HK-2 (cell line): ENCODE measurements at regions not wholly inside any gene's neighbourhood (a gene's known extent, or its start where the extent isn't known, plus 50 kb on each side); places are given as distances from the start of the nearest gene placed in this dataset.

Experiments
- DNase-seq: peaks from one replicate; pipeline ENCODE4 v3.0.0-alpha.2; 2018; ENCODE audit not compliant: unreplicated experiment

DNA sequence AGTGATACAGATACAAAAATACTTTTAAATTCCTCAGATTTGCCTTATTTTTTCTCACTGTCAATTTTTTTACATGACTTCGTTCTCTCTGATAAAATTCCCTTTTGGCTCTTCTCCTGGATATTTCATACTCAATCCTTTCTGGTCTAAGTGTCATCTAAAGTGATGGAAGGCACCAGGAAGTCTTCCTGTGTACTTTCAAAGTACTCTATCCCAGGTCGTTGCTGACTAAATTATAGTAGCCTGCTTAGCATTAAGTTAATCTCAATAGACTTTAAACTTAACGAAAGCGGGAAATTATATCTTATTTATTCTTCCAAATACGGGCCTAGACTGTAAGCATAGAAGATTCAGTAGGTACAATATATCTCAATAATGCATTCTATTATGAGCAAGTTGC lies 67.8 kb downstream of the CASP12 start:
- DNase-seq: no peak

DNA sequence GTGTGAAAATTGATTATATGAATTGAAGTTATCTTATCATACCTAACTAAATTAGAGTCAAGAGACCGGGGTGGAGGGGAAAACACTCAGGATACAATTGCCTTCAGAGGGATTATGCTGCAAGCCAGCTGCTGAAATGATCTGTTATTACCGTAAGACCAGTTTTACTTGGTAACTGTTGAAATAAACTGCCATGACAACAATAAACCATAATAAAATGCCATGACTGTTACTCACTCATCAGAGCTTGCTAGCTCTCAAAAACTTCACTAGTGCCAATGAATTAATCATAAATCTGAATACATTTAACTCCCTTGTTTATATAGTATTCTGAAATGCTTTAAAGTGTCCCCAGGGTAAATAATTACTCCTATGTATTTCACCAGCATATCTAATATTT lies 68.2 kb downstream of the CASP12 start:
- no peak for DNase-seq

DNA sequence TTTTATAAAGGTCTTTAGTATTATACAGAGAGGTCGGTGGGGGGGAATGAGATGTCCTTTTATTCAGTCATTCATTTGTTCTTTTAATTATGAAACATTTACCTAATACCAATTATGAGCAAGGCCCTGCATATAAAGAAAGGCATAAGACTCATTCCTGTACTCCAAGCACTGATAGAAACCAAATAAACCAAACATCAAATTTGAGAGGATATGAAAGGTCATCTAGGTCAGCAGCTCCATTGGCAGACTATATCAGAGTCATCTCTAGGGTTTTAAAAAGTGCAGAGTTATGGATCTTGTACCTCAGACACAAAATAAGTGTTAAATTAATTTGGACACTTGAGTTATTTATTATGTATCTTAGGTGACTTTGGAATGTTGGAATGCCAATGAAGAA lies 71.5 kb downstream of the CASP12 start:
- DNase-seq: no peak

DNA sequence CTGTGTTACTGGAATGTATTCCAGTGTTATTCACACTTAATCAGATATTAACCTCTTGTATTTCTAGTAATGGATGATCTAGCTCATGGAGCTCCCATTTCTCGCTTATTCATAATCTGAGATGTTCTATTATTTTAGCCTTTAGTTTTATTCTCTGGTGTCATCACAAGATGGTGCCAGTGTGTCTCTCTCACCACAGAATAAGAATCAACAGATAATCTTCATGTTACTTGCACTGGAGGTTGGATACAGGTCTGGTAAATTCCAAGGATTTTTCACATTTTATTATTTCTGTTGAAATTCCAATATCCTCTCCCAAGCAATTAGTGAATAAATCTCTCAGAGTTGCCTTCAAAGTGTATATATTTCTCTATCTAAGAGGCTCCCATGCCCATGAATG lies 74.6 kb downstream of the CASP12 start:
- no peak for DNase-seq

DNA sequence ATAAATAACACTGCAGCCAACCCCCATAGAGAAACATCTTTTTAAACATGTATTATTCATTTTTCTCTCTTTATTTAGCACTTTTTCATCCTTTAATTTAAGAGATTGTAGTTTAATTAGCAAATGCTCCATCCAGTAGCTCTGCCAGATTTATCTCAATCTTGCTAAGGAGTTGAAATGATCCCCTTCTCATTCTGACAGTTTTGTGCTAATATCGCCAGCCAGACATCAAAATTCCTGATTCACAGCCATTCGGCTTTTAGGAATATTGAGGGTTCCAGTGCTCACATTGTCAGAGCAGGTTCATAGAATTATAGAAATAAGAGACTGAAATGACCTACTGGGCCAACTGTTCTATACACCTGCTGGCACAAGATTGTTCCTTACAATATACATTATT lies 77.8 kb downstream of the CASP12 start:
- DNase-seq: no peak

DNA sequence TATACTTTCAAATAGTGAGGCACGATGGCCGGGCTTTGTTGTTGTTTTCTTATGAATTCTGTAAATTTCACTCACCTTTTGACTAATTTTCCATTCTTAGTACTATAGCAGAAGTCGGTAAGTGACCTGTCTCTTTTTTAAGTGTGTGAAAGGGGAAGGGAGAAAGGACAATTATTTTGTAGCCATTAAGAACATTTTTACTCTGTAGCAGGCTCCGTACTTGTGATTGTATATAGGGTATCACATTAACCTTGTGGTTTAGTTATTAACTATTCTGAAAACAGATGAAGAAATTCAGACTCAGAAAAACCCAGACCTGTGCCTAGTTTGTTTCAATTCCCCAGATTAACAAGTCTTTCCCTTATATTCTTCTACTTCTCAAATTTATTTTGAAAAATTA lies 78.7 kb downstream of the CASP12 start:
- DNase-seq: no peak

DNA sequence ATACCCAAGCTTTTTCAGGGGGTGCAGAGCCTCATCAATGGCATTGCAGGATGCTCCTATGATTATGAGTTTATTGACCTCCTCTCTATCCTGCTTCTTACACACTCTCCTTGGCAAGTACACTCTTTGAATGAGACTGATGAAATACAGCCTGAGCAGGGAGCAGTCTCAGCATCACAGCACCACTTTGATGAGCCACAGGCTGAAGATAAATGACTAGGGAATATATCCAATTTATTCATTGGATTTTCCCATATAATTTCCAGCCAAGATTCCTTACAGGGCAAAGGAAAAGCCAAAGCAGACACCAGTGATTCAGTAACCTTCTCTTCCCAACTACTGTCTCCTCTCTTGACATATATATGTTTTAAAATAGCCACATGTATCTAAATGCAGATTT lies 79.2 kb downstream of the CASP12 start:
- no peak for DNase-seq

DNA sequence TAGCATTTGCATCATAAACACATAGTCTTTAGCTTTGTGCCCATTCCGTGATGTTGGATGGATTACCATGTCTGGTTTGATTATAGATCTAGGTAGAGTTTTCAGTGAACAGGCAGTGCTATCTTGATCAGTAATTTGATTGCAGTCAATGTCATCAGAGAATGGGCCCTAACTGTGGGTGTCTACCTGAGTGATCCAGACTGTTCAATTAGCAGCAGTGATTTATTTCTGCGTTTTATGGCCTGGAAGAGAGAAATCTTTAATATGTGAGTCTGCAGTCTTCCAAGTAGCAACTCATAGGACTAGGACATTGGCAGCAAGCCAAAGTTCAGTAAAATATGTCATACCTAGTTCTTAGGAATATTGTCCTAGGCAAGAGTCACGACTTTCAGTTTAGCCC lies 80.3 kb downstream of the CASP12 start:
- DNase-seq: no peak

DNA sequence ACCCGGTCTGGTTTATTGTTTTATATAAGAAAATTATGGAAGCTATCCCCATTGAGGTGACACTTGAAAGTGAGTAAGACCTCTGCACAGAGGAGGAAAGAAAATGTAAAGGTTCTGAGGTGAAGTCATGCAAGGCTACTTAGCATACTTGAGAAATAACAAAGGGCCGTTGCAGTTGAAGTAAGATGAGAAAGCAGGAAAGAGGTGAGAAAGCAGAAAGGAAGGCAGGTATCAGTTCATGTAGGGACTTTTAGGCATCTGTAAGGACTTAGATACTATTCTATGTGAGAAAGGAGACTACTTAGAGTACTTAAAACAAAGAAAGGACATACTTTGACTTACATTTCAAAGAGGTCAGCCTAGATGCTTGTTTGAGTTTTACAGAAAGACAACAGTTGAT lies 84.7 kb downstream of the CASP12 start:
- no peak for DNase-seq

DNA sequence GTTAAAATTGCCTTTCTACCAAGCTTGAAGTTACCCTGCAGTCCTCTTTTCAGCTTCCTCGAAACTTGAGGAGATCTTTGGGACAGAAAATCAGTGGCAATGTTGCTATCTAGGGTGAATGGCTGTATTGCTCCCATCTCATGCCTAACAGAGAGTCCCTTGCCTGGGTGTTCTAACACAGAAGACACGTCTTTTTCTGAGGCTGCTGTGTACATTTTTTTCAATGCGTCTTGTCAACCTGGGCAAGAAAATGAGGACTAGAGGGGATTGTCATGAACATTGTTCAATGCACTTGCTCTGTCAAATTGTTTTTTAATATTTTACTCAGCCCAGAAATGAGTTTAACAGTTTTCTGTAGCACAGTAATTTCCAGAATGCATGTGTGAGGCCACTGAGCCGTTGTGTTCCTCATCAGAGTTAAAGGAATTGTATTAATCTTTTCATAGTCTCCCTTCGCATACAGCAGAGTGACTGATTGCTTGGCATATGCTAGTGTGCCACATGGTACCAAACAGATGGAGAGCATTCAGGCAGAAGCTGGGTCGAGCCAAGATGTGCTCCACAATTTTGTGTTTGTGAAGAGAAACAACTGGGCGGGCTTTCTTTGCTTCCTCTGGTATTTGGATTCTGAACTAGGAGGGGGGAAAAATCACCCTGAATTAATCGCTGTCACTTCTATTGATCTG lies 86.0 kb downstream of the CASP12 start:
- DNase-seq: no peak

DNA sequence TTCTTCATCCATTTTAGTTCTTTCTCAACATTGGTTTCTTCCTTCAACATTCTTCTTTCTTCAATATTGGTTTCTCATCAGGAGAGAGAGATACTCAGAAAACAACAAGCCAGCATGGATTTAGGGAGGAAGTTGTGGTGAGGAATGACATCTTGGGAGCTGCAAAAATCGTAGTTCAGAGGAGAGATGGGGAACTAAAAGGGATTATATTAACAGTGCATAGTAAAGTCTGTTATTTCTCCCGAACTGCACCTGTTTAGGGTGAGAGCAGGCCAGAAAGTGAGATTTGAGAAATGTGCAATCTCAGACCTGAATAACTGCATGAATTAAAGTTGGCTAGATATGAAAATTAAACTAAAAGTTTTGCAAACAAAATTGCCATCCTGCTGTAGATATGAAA lies 94.5 kb downstream of the CASP12 start:
- DNase-seq: no peak

DNA sequence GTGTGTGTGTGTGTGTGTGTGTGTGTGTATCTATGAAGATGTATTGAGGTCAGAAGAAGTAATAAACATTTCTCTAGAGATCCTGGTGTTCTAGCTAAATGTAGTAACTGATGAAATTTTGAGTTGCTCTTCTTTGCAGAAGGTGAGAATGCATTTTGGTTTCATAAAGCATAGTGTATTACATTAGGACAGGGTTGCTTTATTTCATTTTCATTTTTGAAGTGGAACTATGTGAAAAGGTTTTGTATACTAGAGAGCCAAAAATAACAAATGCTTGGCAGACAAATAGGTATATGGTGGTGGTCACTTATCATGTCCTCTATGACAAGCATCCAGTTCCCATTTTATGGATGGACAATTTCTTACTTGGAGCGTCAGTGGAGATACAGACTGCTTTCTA lies 99.0 kb downstream of the CASP12 start:
- DNase-seq: no peak

DNA sequence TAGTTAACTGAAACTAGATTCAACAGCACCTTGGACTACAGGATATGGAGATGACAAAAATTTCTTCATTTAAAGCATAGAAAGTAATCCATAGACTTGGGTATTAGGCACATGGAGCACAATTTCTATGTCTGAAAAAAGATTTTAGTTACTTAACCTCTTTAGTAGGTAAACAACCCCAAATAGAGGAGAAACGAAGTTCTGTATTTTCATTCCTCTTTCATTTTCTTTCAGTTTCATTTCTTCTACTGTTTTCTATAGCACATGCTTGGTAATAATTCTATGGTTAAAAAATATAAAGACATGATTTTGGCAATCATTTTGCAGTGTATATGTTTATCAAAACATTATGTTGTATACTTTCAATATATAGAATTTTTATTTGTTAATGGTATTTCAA lies 99.5 kb downstream of the CASP12 start:
- DNase-seq: no peak

DNA sequence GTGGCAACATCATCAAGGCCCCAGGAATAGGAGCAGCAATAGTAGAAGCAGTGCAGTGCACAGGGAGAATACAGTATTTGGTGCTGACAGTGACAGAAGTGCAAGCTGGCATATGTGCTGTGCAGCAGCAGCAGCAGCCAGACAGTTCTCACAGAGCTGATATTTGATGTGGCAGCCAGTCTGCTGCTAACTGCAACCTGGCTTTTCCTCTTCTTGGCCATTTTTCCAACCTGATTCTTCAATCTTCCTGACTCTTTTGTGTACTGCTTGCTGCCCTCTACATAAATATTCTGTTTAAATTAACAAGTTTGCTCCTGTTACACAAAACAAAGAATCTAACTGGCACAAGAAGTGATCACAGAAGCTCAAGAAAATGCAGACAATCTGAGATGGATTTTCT lies 102.0 kb downstream of the CASP12 start:
- no peak for DNase-seq

DNA sequence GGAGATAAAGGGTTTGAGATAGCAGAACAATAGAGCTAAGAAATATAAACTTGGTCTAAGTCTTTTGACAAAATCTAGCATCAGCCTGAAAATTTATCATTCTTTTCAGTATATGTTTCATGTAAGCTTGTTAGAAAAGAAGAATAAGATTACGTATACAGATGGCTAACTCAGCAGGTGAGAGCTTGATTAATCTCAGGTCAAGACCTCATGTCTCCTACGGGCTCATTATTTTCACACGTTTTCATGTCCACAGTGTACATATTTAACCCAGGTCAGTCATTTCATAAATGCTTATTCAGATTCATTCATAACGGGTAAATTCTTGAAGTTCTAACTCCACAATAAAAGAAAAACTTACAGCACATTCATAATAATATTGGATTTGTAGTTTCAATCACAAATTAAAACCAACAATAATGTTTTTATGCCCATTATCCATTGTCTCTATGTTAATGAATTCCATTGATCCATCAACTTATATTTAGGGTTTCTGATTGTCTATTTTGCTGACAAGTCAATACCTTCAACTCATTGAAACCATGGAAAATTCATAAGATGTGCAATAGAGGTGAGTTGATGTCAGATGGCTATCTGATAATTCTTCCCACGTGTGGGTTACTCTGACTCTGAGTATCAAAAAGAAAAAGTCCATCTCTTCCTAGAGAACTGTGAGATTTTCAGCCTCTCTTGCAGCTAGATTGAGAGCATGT lies 102.6 kb downstream of the CASP12 start:
- DNase-seq: no peak

DNA sequence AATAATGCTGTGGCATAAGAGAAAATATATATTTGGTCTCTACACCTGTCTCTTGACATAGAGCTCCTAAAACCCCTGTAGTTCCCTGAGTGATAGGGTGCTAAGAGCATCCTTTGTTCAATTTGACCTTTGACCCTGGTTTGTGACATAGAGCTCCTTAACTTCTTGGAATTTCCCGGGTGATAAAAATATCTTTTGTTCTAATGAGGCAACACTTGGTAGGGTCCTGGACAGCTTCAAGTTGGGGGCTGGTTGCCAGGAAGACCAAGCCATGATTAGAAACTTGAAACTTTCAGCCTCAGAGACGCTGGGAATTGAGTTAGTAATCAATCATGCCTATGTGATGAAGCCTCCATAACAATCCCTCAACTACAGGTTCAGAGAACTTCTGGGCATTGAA lies 105.4 kb downstream of the CASP12 start:
- DNase-seq: no peak

DNA sequence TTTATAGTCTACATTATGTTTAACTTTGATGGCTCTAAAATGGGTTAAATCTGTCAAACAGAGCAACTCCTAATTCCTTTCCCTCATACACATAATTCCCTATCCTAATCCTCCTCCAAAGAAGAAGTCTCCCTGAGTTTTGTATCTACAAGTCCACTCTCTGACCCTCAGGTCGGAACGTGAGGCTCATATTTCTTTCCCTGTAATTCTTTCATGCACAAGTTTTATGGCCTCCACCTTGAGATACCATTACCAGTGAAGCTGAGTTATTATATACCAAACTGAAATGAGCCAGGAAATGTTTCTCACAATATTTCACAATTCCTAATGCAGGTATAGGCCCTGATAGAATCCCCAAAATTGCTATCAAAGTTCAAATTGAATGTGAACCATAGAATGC lies 106.4 kb downstream of the CASP12 start:
- no peak for DNase-seq

DNA sequence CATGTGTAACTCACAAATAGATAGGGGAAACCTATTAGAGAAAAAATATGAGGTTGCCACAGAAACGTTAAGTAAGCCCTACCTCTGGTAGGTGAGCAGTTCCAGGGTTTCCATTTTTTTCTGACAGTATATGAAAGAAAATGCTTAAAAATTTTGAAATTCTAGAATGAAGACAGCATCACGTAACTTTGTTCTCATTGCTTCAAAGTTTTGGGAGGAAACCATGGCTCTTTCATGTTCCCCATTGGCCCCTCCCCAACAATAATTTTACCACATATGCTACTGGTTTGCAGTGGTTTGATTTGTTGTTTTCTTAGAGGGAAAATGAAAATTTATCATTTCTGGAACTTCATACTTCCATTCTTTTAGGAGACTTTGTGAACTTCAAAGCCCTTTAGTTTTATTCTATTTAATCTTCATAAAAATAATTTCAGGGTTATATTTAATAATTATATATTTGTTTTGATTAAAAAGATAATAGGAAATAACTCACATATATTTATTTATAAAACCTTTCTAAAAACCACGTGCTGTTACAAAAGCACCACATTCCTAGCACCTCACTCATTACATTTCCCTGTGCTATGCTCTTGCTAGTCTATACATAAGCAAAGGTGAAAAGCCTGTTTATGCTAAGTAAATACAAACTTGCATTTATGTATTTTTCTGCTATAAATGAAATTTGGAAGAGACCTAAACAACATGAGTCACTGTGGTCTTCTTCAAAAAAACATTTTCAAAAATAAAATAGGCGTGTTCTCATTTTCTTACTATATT lies 113.4 kb downstream of the CASP12 start:
- no peak for DNase-seq

DNA sequence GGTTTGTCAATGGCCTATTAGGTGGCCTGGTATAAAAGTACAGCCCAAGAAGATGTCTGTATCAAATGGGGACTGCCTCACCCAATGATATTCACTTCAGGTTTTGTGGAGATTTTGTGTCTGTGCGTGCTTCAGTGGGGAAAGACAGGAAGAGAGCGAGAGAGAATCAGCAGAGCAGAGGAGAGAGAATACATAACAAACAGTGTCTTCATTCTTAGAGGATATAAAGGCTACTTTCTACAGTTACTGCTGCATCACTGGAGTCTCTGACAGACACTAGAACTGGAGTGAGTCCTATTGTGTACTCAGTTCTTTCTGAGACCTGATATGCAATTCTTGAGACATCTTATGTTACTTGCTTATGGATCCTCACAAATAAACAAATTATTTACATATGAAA lies 115.0 kb downstream of the CASP12 start:
- DNase-seq: no peak

DNA sequence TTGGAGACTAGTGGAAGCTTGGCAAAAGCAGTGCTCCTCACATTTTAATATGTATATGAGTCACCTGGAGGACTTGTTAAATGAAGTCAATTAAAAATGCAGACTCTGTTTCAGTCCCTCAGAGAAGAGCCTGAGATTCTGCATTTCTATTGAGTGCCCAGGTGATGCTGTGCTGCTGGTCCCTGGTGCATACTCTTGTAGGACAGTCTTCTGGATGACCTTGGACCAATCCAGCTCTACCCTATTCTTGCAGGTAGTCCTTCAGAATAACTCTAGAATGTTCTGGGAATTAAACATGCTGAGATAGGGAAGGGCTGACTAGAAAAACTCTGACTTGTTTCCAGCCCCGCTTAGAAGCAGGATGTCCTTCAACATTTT lies 115.9 kb downstream of the CASP12 start:
- DNase-seq: no peak

DNA sequence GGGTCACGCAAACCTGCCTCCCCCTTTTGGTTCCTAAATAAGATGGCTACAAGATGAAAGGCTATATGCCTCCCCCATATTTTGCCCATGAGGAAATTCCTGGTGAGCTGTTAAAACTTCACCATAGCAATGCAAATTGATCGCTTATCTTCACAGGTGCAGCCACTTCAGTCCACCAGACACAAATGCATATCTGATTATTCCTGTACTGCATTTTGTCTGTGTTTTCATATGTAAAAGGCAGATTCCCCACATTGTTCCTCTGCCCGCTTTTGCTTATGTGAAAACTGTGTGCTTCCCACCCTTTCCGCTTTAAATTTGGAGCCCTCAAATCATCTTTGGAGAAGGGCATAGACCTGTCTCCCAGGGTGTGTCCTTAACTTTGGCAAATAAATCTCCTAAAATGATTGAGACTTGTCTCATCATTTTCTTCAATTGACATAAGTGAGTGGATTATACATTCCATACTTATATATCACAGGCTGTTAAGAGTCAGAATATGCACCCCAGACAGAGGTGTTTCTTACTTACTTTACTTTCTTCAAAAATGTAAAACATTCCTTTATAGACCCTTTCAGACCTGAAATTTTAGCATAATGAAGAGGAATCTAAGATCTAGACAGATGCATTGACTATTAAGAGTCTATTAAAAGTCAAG lies 116.4 kb downstream of the CASP12 start:
- no peak for DNase-seq

DNA sequence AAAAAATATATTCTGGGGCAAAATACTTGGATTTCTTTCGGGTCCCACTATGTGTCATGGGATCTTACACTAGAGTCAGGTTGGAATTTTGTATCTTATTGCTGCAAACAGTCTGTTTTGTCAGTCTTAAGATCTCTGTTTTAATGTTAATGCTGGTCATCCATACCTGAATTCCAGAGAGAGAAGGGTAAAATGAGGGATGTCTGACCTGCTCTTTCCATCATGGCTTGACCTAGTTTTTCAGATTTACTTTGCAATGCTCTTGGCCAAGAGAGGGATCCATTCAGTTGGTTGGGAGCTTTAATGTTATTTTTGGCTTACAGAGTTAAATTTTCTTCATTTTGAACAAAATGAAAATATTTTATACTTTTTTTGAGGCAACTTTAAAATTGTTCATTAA lies 117.2 kb downstream of the CASP12 start:
- DNase-seq: no peak
